WI38 (cell line): ENCODE measurements at regions not wholly inside any gene's neighbourhood (a gene's known extent, or its start where the extent isn't known, plus 50 kb on each side); places are given as distances from the start of the nearest gene placed in this dataset.
"Not testable (repeated sequence)": the region's sequence is repeated elsewhere in the genome, so short reads cannot be mapped to it uniquely, and the experiment has no call there.

Source experiments
- H3K4me3 ChIP-seq: 2 replicates; pipeline ENCODE4 v1.5.1; 2011; ENCODE audit warnings: low read depth, mild to moderate bottlenecking, control low read depth, low read length
- TF ChIP-seq, protein P1 (sequence below): IDR thresholded peaks from 2 replicates; pipeline ENCODE4 v1.5.1; 2012; ENCODE audit warnings: low read depth, mild to moderate bottlenecking, control low read depth, low read length

DNA sequence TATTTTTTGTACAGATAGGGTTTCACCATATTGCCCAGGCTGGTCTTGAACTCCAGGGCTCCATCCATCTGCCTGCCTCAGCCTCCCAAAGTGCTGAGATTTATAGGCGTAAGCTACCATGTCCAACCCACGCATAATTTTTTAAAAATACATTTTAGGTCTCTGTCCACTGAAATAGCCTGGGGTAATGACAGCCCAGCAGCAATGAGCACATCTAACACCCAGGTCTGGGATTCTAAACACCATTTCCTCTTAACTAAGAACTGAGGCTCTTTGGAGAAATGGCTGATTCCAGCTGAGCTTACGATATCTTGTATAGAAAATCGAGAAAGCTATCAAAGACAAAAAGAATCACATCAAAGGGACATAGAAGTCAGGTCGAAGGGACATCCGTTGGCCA is 245.3 kb downstream of the PARN start:
- no peak overlapping the region for H3K4me3 ChIP-seq
- TF ChIP-seq, protein P1, sequence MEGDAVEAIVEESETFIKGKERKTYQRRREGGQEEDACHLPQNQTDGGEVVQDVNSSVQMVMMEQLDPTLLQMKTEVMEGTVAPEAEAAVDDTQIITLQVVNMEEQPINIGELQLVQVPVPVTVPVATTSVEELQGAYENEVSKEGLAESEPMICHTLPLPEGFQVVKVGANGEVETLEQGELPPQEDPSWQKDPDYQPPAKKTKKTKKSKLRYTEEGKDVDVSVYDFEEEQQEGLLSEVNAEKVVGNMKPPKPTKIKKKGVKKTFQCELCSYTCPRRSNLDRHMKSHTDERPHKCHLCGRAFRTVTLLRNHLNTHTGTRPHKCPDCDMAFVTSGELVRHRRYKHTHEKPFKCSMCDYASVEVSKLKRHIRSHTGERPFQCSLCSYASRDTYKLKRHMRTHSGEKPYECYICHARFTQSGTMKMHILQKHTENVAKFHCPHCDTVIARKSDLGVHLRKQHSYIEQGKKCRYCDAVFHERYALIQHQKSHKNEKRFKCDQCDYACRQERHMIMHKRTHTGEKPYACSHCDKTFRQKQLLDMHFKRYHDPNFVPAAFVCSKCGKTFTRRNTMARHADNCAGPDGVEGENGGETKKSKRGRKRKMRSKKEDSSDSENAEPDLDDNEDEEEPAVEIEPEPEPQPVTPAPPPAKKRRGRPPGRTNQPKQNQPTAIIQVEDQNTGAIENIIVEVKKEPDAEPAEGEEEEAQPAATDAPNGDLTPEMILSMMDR = no peak

DNA sequence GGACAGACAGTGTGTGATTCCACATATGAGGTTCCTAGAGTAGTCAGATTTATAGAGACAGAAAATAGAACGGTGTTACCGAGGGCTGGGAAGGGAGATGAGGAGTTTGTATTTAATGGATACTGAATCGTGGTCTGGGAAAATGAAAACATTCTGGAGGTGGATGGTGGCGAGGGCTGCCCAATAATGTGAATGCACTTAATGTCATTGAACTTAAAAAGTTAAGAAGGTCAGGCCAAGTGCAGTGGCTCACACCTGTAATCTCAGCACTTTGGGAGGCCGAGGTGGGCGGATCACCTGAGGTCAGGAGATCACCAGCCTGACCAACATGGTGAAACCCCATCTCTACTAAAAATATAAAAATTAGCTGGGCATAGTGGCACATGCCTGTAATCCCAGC is 246.2 kb downstream of the PARN start:
- H3K4me3 ChIP-seq = not testable (repeated sequence)

DNA sequence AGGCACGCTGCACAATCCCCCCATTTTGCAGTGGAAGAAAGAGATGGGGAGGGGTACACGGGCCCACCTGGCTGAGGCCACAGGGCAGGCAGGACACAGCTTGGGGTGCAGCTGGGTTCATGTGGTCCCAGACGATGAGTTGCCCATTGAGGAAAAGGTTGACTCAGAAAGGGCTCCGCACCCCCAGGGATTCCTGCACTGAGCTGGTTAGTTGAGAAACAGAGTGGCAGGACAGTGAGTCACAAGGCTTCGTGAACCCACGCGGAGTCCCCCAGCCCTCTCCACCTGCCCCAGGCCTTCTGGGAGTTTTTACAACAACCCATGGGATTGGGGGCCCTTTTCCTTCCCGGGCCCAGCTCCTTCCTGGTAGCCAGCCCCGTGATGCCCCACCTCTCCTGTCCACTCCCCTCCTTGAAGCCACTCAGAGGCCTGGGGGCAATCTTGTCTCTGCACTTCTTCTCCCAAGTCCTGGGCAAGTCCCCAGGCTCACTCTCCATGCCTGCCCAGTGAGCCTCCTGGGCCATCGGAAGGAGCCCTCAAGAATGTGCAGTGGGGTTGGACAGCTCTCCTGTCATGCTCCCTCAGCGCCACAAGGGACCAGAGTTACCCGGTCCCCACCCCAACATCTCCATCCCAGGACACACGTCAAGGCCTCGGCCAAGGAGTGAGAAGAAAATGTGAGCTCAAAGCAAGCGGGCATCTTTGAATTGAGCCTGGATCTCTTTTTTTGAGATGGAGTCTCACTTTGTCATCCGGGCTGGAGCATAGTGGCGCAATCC is 251.2 kb downstream of the PARN start:
- TF ChIP-seq, protein P1 = no peak

DNA sequence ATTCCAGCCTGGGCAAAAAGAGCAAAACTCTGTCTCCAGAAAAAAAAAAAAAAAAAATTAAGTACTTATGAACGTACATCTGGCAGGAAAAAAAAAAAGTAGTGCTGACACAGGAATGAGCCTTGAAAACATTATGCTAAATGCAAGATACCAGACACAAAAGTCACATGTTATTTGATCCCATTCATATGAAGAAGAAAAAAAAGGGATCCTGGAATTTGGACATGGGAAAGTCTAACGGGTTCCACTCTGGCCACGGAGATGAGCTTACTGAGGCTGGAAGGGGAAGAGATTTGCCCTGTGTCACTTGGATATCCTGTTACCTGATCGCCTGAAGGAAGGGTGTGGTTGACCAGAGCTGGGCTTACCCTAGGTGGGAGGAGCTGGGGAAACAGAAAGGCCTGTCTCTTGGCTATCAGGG is 251.9 kb downstream of the PARN start:
- TF ChIP-seq, protein P1 = no peak
- H3K4me3 ChIP-seq = no peak overlapping the region

More for the DNA sequence above, 251.2 kb downstream of the PARN start:
- no peak overlapping the region for H3K4me3 ChIP-seq

DNA sequence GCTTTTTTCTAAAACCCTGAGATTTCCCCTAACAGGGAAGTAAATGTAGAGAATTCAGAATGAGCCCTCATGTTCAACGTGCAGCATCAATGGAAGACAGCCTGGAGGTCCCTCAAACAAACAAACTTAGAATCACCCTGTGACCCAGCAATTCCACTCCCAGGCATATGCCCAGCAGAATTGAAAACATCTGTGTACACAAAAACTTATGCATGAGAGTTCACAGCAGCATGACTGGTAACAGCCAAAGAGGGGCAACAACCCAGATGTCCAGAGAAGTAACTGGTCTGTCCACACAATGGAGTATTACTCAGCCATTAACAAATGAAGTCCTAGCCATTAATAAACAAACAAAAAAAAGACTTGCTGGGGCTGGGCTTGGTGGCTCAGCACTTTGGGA is 252.7 kb downstream of the PARN start:
- no peak overlapping the region for H3K4me3 ChIP-seq
- TF ChIP-seq, protein P1 = no peak

DNA sequence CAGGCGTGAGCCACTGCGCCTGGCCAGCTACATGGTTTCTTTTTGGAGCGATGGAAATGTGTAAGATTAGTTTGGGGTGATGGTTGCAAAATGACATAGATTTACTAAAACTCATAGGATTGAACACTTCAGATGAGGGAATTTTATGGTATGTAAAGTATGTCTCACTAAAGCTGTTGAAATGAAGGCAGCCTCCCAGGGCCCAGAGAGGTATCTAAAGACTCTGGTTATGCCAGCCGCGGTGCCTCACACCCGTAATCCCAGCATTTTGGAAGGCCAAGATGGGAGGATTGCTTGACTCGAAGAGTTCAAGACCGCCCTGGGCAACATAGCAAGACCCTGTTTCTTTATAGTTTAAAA is 254.9 kb downstream of the PARN start:
- TF ChIP-seq, protein P1 = no peak
- no peak overlapping the region for H3K4me3 ChIP-seq

DNA sequence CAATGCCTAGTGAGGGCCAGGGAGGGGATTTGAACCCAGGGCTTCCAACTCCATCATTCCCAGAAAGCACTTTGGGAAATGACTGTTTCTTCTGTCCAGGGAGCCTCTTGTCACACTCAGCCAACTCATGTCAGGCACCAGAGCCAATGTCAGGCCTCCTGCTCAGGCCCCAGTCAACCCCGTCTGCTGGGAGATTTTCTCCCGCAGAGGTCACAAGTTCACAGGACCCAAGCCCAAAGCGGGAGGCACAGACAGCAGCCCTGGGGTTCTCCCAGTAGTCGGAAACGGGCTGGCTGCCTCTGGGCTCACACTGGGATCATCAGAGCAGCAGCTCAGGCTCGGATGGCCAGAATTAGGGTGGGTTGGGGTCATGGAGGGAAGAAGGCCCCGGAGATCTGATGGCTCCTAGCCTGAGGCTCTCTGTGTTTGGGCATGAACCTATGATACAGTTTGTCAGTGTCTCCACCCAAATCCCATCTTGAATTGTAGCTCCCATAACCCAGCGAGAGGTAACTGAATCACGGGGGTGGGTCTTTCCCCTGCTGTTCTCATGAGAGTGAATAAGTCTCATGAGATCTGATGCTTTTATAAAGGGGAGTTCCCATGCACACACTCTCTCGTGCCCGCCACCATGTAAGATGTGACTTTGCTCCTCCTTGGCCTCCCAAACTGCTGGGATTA is 255.5 kb downstream of the PARN start:
- TF ChIP-seq, protein P1 = no peak
- H3K4me3 ChIP-seq = no peak overlapping the region
